H54 (cell line): ENCODE measurements at regions not wholly inside any gene's neighbourhood (a gene's known extent, or its start where the extent isn't known, plus 50 kb on each side); places are given as distances from the start of the nearest gene placed in this dataset.

ENCODE experiments used
- DNase-seq: peaks from one replicate; pipeline ENCODE4 v3.0.0; 2011; ENCODE audit warnings: low spot score, mixed read lengths; ENCODE audit not compliant: insufficient read length
- FAIRE-seq: peaks from 3 replicates; lab custom pipeline; 2011; peaks lifted over from hg19 to GRCh38; lab: Jason Lieb, UNC
- POLR2A ChIP-seq: IDR thresholded peaks from 2 replicates; pipeline ENCODE4 v1.6.1; 2011; ENCODE audit warnings: low read depth, mild to moderate bottlenecking, low read length

GRCh38 chr3:7867587-7867986 lies 634.0 kb upstream of the LMCD1 start:
- DNase-seq (no peak), FAIRE-seq (no peak)
- no peak for TF ChIP-seq POLR2A

- DNase-seq (no peak), FAIRE-seq (no peak)
- TF ChIP-seq POLR2A = no peak
These were observed 630.5 kb upstream of the LMCD1 start for GRCh38 chr3:7871003-7871560.

GRCh38 chr3:7874116-7874515 lies 627.5 kb upstream of the LMCD1 start:
- DNase-seq (no peak), FAIRE-seq (no peak)
- no peak for TF ChIP-seq POLR2A

GRCh38 chr3:7875925-7876324 lies 625.7 kb upstream of the LMCD1 start:
- DNase-seq (no peak), FAIRE-seq (no peak)
- no peak for TF ChIP-seq POLR2A

- FAIRE-seq = no peak
These were observed 624.8 kb upstream of the LMCD1 start for GRCh38 chr3:7876741-7877297.

GRCh38 chr3:7877312-7877711 lies 624.3 kb upstream of the LMCD1 start:
- DNase-seq = no peak
- FAIRE-seq = no peak
- TF ChIP-seq POLR2A = no peak

More at GRCh38 chr3:7876741-7877297, 624.8 kb upstream of the LMCD1 start:
- DNase-seq = no peak
- no peak for TF ChIP-seq POLR2A

GRCh38 chr3:7879572-7879971 lies 622.1 kb upstream of the LMCD1 start:
- no peak for DNase-seq
- FAIRE-seq = no peak
- no peak for TF ChIP-seq POLR2A

GRCh38 chr3:7881946-7882345 lies 619.7 kb upstream of the LMCD1 start:
- DNase-seq (no peak), FAIRE-seq (no peak)
- no peak for TF ChIP-seq POLR2A

- FAIRE-seq (no peak), DNase-seq (no peak)
- TF ChIP-seq POLR2A = no peak
These were observed 604.0 kb upstream of the LMCD1 start for GRCh38 chr3:7897655-7898054.

GRCh38 chr3:7913283-7913682 lies 588.3 kb upstream of the LMCD1 start:
- no peak for TF ChIP-seq POLR2A
- FAIRE-seq (no peak), DNase-seq (no peak)

GRCh38 chr3:7915356-7915755 lies 586.3 kb upstream of the LMCD1 start:
- TF ChIP-seq POLR2A = no peak
- no peak for DNase-seq
- FAIRE-seq = no peak

- FAIRE-seq (no peak), DNase-seq (no peak)
- no peak for TF ChIP-seq POLR2A
These were observed 584.0 kb upstream of the LMCD1 start for GRCh38 chr3:7917443-7918151.

GRCh38 chr3:7920211-7920610 lies 581.4 kb upstream of the LMCD1 start:
- no peak for TF ChIP-seq POLR2A
- DNase-seq (no peak), FAIRE-seq (no peak)

- no peak for FAIRE-seq
- TF ChIP-seq POLR2A = no peak
- DNase-seq = no peak
These were observed 577.4 kb upstream of the LMCD1 start for GRCh38 chr3:7924228-7924627.

- TF ChIP-seq POLR2A = no peak
- FAIRE-seq = no peak
- no peak for DNase-seq
These were observed 574.6 kb upstream of the LMCD1 start for GRCh38 chr3:7927015-7927414.
